ENCODE measurements at regions not wholly inside any gene's neighbourhood (a gene's known extent, or its start where the extent isn't known, plus 50 kb on each side); places are given as distances from the start of the nearest gene placed in this dataset.

GRCh38 chr10:78229950-78230675 lies 196.4 kb downstream of the RPS24 start:
- TF ChIP-seq EZH2 (IDR thresholded peaks at IDR 0.05; ENCODE audit: low read depth): no peak
- TF ChIP-seq CTCF (conservative IDR thresholded peaks at IDR 0.05): no peak
- intact Hi-C loops (cut with micrococcal nuclease; ENCODE audit: unreplicated experiment): no loop called here
- H3K4me1 ChIP-seq (replicated peaks; ENCODE audit: insufficient read depth): no peaks in the 10 kb centered on the region
- peaks cover 13% of the 10 kb centered on the region; the same call in 1 of the 2 replicates for H3K27me3 ChIP-seq (ENCODE audit: insufficient read depth, low read depth)
- CTCF ChIA-PET: no interaction called here
- no peaks in the 10 kb centered on the region for H4K20me1 ChIP-seq (ENCODE audit: insufficient read depth)
- no peaks in the 10 kb centered on the region for H3K9me3 ChIP-seq (ENCODE audit: insufficient read depth, low read depth)
- no peaks in the 10 kb centered on the region for H3K36me3 ChIP-seq (ENCODE audit: low read depth)
- no peak for DNase-seq
- POLR2A ChIA-PET (ENCODE audit: unreplicated experiment): no interaction called here
- H3K27ac ChIP-seq: no peak overlapping the region
- no peak overlapping the region for H2AFZ ChIP-seq
- H3K9me2 ChIP-seq (ENCODE audit: insufficient read depth): no peaks in the 10 kb centered on the region
- no peaks in the 10 kb centered on the region for H3K79me2 ChIP-seq (ENCODE audit: low read depth)
- no peak overlapping the region for H3K4me3 ChIP-seq
- H3K4me2 ChIP-seq: no peak overlapping the region
- BruUV-seq (replicated peaks): no TSS peak
- H3F3A ChIP-seq (ENCODE audit: insufficient read depth, low read depth): no peaks in the 10 kb centered on the region

DNA sequence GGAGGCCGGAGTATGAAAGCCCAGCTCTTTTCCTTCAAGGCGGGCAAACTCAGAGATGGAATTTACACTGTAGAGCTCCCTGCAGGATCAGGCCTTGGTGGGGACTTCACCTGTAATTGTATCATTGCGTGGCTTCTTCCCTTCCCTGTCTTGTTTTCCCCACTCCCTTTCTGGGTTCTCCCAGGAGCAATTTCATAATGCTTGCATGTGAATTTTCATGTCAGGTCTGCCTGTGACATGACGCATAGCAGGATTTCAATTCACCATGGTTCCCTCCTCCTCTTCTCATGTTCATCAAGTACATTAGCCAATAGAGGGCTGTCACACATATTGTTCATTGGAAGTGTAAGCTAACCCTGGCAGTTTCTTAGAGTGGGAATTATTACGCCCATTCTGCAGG lies 197.7 kb downstream of the RPS24 start:
- no peak overlapping the region for H2AFZ ChIP-seq
- H4K20me1 ChIP-seq (ENCODE audit: insufficient read depth): no peaks in the 10 kb centered on the region
- no peaks in the 10 kb centered on the region for H3K9me3 ChIP-seq (ENCODE audit: insufficient read depth, low read depth)
- no TSS peak for BruUV-seq (replicated peaks)
- no peaks in the 10 kb centered on the region for H3K79me2 ChIP-seq (ENCODE audit: low read depth)
- no peak overlapping the region for H3K4me2 ChIP-seq
- H3K9me2 ChIP-seq (ENCODE audit: insufficient read depth): no peaks in the 10 kb centered on the region
- H3K4me3 ChIP-seq: no peak overlapping the region
- H3K36me3 ChIP-seq (ENCODE audit: low read depth): no peaks in the 10 kb centered on the region
- H3K27me3 ChIP-seq (ENCODE audit: insufficient read depth, low read depth): peaks cover 13% of the 10 kb centered on the region; the same call in 1 of the 2 replicates
- CTCF ChIA-PET: interaction anchor here (0.6 kb wide), 1 partner anchor 402 kb away, joined by 4 read pairs; no protein-coding TSS in a partner anchor
- DNase-seq: no peak
- no peak overlapping the region for H3K27ac ChIP-seq
- no peak for TF ChIP-seq CTCF (conservative IDR thresholded peaks at IDR 0.05)
- H3K4me1 ChIP-seq (replicated peaks; ENCODE audit: insufficient read depth): no peaks in the 10 kb centered on the region
- H3F3A ChIP-seq (ENCODE audit: insufficient read depth, low read depth): no peaks in the 10 kb centered on the region
- POLR2A ChIA-PET (ENCODE audit: unreplicated experiment): no interaction called here
- intact Hi-C loops (cut with micrococcal nuclease; ENCODE audit: unreplicated experiment): no loop called here

DNA sequence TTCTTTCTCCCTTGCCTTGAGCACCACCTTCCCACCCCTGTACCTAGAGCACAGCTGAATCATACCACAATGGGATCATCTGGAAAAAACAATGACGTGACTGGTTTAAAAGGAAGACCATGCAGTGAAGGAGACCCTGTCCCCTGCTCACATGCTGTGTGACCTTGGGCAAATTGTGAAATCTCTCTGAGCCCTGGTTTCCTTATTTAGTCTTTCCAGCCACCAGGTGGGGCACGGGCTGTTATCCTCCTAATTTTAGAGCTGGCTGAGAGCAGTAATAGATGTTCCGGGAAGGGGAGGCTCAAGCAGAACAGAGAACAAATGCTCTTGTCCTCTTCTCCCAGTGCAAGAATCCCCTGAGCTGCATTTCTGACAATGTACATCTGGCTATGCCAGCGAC lies 198.3 kb downstream of the RPS24 start:
- no peaks in the 10 kb centered on the region for H3F3A ChIP-seq (ENCODE audit: insufficient read depth, low read depth)
- ChIA-PET POLR2A (ENCODE audit: unreplicated experiment) (no interaction called here), CTCF (interaction anchor here (0.6 kb wide), 1 partner anchor 401 kb away, joined by 4 read pairs; no protein-coding TSS in a partner anchor)
- no TSS peak for BruUV-seq (replicated peaks)
- H2AFZ ChIP-seq: no peak overlapping the region
- no peaks in the 10 kb centered on the region for H3K79me2 ChIP-seq (ENCODE audit: low read depth)
- peaks cover 13% of the 10 kb centered on the region; the same call in 1 of the 2 replicates for H3K27me3 ChIP-seq (ENCODE audit: insufficient read depth, low read depth)
- TF ChIP-seq EZH2 (IDR thresholded peaks at IDR 0.05; ENCODE audit: low read depth) (no peak), CTCF (conservative IDR thresholded peaks at IDR 0.05) (peak; percentile 57)
- intact Hi-C loops (cut with micrococcal nuclease; ENCODE audit: unreplicated experiment): no loop called here
- no peaks in the 10 kb centered on the region for H3K36me3 ChIP-seq (ENCODE audit: low read depth)
- no peak overlapping the region for H3K27ac ChIP-seq
- no peaks in the 10 kb centered on the region for H3K9me2 ChIP-seq (ENCODE audit: insufficient read depth)
- no peak overlapping the region for H3K4me2 ChIP-seq
- DNase-seq: no peak
- no peaks in the 10 kb centered on the region for H3K9me3 ChIP-seq (ENCODE audit: insufficient read depth, low read depth)
- no peaks in the 10 kb centered on the region for H3K4me1 ChIP-seq (replicated peaks; ENCODE audit: insufficient read depth)
- no peaks in the 10 kb centered on the region for H4K20me1 ChIP-seq (ENCODE audit: insufficient read depth)
- H3K4me3 ChIP-seq: no peak overlapping the region

Measured in PC-9 (cell line).